GM12892 (cell line): ENCODE measurements at regions not wholly inside any gene's neighbourhood (a gene's known extent, or its start where the extent isn't known, plus 50 kb on each side); places are given as distances from the start of the nearest gene placed in this dataset.

Source experiments
- POLR2A ChIP-seq: IDR thresholded peaks from 2 replicates; pipeline ENCODE4 v1.6.1; 2011; ENCODE audit warnings: low read depth, low read length, control low read depth
- POLR2AphosphoS5 ChIP-seq: IDR thresholded peaks from 2 replicates; pipeline ENCODE4 v1.6.1; 2011; ENCODE audit warnings: low read depth, low read length, control low read depth
- TAF1 ChIP-seq: IDR thresholded peaks from 2 replicates; pipeline ENCODE4 v1.6.1; 2011; ENCODE audit warnings: low read depth, mild to moderate bottlenecking, control low read depth, low read length, borderline replicate concordance

GRCh38 chr12:60252359-60253096 is 656.7 kb downstream of the SLC16A7 start:
- TF ChIP-seq POLR2A, result no peak
- no peak for TF ChIP-seq POLR2AphosphoS5
- no peak for TF ChIP-seq TAF1
